Left colon (tissue), 2 donors: ENCODE measurements at regions not wholly inside any gene's neighbourhood (a gene's known extent, or its start where the extent isn't known, plus 50 kb on each side); places are given as distances from the start of the nearest gene placed in this dataset.
"Not testable (repeated sequence)": the region's sequence is repeated elsewhere in the genome, so short reads cannot be mapped to it uniquely, and the experiment has no call there.

ENCODE experiments used
- ATAC-seq: fragments of 200-7000 bp; cut with Tn5 transposase; one replicate; pipeline ENCODE4 v1.9.1; 2020; ENCODE audit warnings: mild to moderate bottlenecking, moderate library complexity
- DNase-seq, 2 donors: peaks; one replicate each; pipeline ENCODE4 v3.0.0-alpha.2; 2020
- intact Hi-C, 2 donors: fragments of 100-400 bp; cut with DNase I in 1 of 2; cut with micrococcal nuclease in 1 of 2; formaldehyde crosslinking; loops; one replicate each; pipeline versions ENCODE4 v1.11.2 to v1.14.0; 2022; cut with DNase I, micrococcal nuclease
- donor health status: DM: no; HTN: no; CAD: no.
- donor health status: DM: yes; HTN: yes; CAD: no.

- DNase-seq, intact Hi-C loops, ATAC-seq: not testable (repeated sequence)
Measured at GRCh38 chr15:81706816-81707346, 332.9 kb upstream of the TMC3 start.

GRCh38 chr15:81705727-81706126 lies 331.7 kb upstream of the TMC3 start:
- intact Hi-C loops, DNase-seq, ATAC-seq: not testable (repeated sequence)

GRCh38 chr15:81686021-81686420 lies 312.0 kb upstream of the TMC3 start:
- intact Hi-C loops = no loop called here
- ATAC-seq = no peak
- no peak for DNase-seq

GRCh38 chr15:81685237-81685636 lies 311.2 kb upstream of the TMC3 start:
- ATAC-seq = no peak
- no peak for DNase-seq
- intact Hi-C loops = no loop called here

- DNase-seq = no peak
- intact Hi-C loops = no loop called here
- ATAC-seq = no peak
Measured at GRCh38 chr15:81680829-81681228, 306.8 kb upstream of the TMC3 start.

GRCh38 chr15:81666839-81667238 lies 292.8 kb upstream of the TMC3 start:
- ATAC-seq (no peak), DNase-seq (no peak)
- intact Hi-C loops = no loop called here

GRCh38 chr15:81660976-81661375 lies 287.0 kb upstream of the TMC3 start:
- no peak for DNase-seq
- no peak for ATAC-seq
- intact Hi-C loops = no loop called here

- intact Hi-C loops = no loop called here
- ATAC-seq (no peak), DNase-seq (no peak)
Measured at GRCh38 chr15:81653259-81653658, 279.2 kb upstream of the TMC3 start.

- intact Hi-C loops = no loop called here
- ATAC-seq (no peak), DNase-seq (no peak)
Measured at GRCh38 chr15:81645470-81645869, 271.5 kb upstream of the TMC3 start.

GRCh38 chr15:81643771-81644170 lies 269.8 kb upstream of the TMC3 start:
- intact Hi-C loops = no loop called here
- DNase-seq (no peak), ATAC-seq (no peak)

- DNase-seq (no peak), ATAC-seq (no peak)
- intact Hi-C loops = no loop called here
Measured at GRCh38 chr15:81642451-81642990, 268.5 kb upstream of the TMC3 start.

- intact Hi-C loops, ATAC-seq, DNase-seq: not testable (repeated sequence)
Measured at GRCh38 chr15:81636064-81636463, 262.1 kb upstream of the TMC3 start.

GRCh38 chr15:81633889-81634288 lies 259.9 kb upstream of the TMC3 start:
- ATAC-seq (no peak), DNase-seq (no peak)
- intact Hi-C loops = no loop called here

GRCh38 chr15:81625896-81626295 lies 251.9 kb upstream of the TMC3 start:
- intact Hi-C loops = no loop called here
- DNase-seq (no peak), ATAC-seq (no peak)

GRCh38 chr15:81619002-81619401 lies 245.0 kb upstream of the TMC3 start:
- intact Hi-C loops = no loop called here

GRCh38 chr15:81612631-81613030 lies 238.6 kb upstream of the TMC3 start:
- intact Hi-C loops = no loop called here
- DNase-seq = no peak
- ATAC-seq = no peak

More at GRCh38 chr15:81619002-81619401, 245.0 kb upstream of the TMC3 start:
- ATAC-seq = no peak
- DNase-seq = no peak

GRCh38 chr15:81611679-81612078 lies 237.7 kb upstream of the TMC3 start:
- DNase-seq = no peak
- no peak for ATAC-seq
- intact Hi-C loops = no loop called here

GRCh38 chr15:81608309-81608829 lies 234.4 kb upstream of the TMC3 start:
- ATAC-seq = no peak
- DNase-seq = no peak
- intact Hi-C loops = no loop called here

- DNase-seq (no peak), ATAC-seq (no peak)
- intact Hi-C loops = no loop called here
Measured at GRCh38 chr15:81604713-81605112, 230.7 kb upstream of the TMC3 start.

GRCh38 chr15:81596159-81596865 lies 222.3 kb upstream of the TMC3 start:
- DNase-seq (no peak), ATAC-seq (no peak)
- intact Hi-C loops = no loop called here
